Hepatocyte (in vitro differentiated cells): ENCODE measurements at regions not wholly inside any gene's neighbourhood (a gene's known extent, or its start where the extent isn't known, plus 50 kb on each side); places are given as distances from the start of the nearest gene placed in this dataset.

ENCODE experiments used
- DNase-seq: peaks from one replicate; pipeline ENCODE4 v3.0.0-alpha.2; 2016; ENCODE audit warnings: low spot score
- H2AFZ ChIP-seq: fragments of 200-600 bp; sonication (generic); 2 replicates; pipeline ENCODE4 v1.6.0; 2016; ENCODE audit warnings: antibody characterized with exemption, mild to moderate bottlenecking
- H3K27ac ChIP-seq: fragments of 200-600 bp; sonication (generic); 2 replicates; pipeline ENCODE4 v1.5.1; 2016; ENCODE audit warnings: mild to moderate bottlenecking
- H3K27me3 ChIP-seq: fragments of 200-600 bp; sonication (generic); 2 replicates; pipeline ENCODE4 v1.6.1; 2016
- H3K36me3 ChIP-seq: fragments of 200-600 bp; sonication (generic); replicated peaks from 2 replicates; pipeline ENCODE4 v1.5.1; 2016; ENCODE audit warnings: low read depth; ENCODE audit not compliant: insufficient read depth
- H3K4me1 ChIP-seq: fragments of 200-600 bp; sonication (generic); 2 replicates; pipeline ENCODE4 v1.5.1; 2016; ENCODE audit warnings: mild to moderate bottlenecking, moderate library complexity; ENCODE audit not compliant: insufficient read depth
- H3K4me2 ChIP-seq: fragments of 200-600 bp; sonication (generic); 2 replicates; pipeline ENCODE4 v1.6.0; 2016
- H3K4me3 ChIP-seq: fragments of 200-600 bp; sonication (generic); 2 replicates; pipeline ENCODE4 v1.5.1; 2016; ENCODE audit warnings: mild to moderate bottlenecking
- H3K79me2 ChIP-seq: fragments of 200-600 bp; sonication (generic); 2 replicates; pipeline ENCODE4 v1.6.0; 2017; ENCODE audit warnings: mild to moderate bottlenecking
- H3K9me2 ChIP-seq: fragments of 200-600 bp; sonication (generic); replicated peaks from 2 replicates; pipeline ENCODE4 v1.6.0; 2017; ENCODE audit warnings: mild to moderate bottlenecking; ENCODE audit not compliant: insufficient read depth
- H3K9me3 ChIP-seq: fragments of 200-600 bp; sonication (generic); 2 replicates; pipeline ENCODE4 v1.5.1; 2016; ENCODE audit warnings: low read depth, mild to moderate bottlenecking
- H4K20me1 ChIP-seq: fragments of 200-600 bp; sonication (generic); 2 replicates; pipeline ENCODE4 v1.6.0; 2016; ENCODE audit warnings: mild to moderate bottlenecking; ENCODE audit not compliant: insufficient read depth, poor library complexity, severe bottlenecking
- CTCF ChIP-seq: fragments of 200-600 bp; sonication (generic); IDR thresholded peaks from 2 replicates; pipeline ENCODE4 v1.5.1; 2016; ENCODE audit warnings: antibody characterized with exemption, mild to moderate bottlenecking; ENCODE audit not compliant: poor library complexity
- EZH2 ChIP-seq: fragments of 200-600 bp; sonication (generic); IDR thresholded peaks from 2 replicates; pipeline ENCODE4 v1.6.1; 2016; ENCODE audit warnings: antibody characterized with exemption, mild to moderate bottlenecking, borderline replicate concordance
- EZH2phosphoT487 ChIP-seq: fragments of 200-600 bp; sonication (generic); IDR thresholded peaks from one replicate; pipeline ENCODE4 v1.6.1; 2018; ENCODE audit warnings: antibody characterized with exemption, mild to moderate bottlenecking, low read depth, moderate library complexity; ENCODE audit not compliant: unreplicated experiment, severe bottlenecking
- WGBS: methylation state at CpG from one replicate; pipeline ENCODE4 v1.1.6; 2016; ENCODE audit warnings: low lambda C conversion rate; ENCODE audit errors: missing lambda C conversion rate; 5-methylcytosine and 5-hydroxymethylcytosine counted together

GRCh38 chr10:130926442-130926841 lies 385.1 kb downstream of the TCERG1L start:
- no peak overlapping the region for H3K4me2 ChIP-seq
- H3K27ac ChIP-seq = no peak overlapping the region
- no peak for DNase-seq
- no peaks in the 10 kb centered on the region for H3K9me3 ChIP-seq
- TF ChIP-seq CTCF = no peak
- H3K4me1 ChIP-seq = no peaks in the 10 kb centered on the region
- no peaks in the 10 kb centered on the region for H4K20me1 ChIP-seq
- 100% methylated on average over 1 of the region's 1 CpG for WGBS
- H3K36me3 ChIP-seq = no peaks in the 10 kb centered on the region
- no peak overlapping the region for H3K4me3 ChIP-seq
- H2AFZ ChIP-seq = no peak overlapping the region
- no peaks in the 10 kb centered on the region for H3K9me2 ChIP-seq
- no peaks in the 10 kb centered on the region for H3K27me3 ChIP-seq
- no peaks in the 10 kb centered on the region for H3K79me2 ChIP-seq

GRCh38 chr10:130927157-130927556 lies 384.4 kb downstream of the TCERG1L start:
- no peak overlapping the region for H3K27ac ChIP-seq
- H3K9me2 ChIP-seq = no peaks in the 10 kb centered on the region
- no peaks in the 10 kb centered on the region for H3K36me3 ChIP-seq
- no peak for TF ChIP-seq CTCF
- no peak for TF ChIP-seq EZH2
- no peak for TF ChIP-seq EZH2phosphoT487
- H2AFZ ChIP-seq = no peak overlapping the region
- no peaks in the 10 kb centered on the region for H3K79me2 ChIP-seq
- H3K4me1 ChIP-seq = no peaks in the 10 kb centered on the region
- H3K4me2 ChIP-seq = no peak overlapping the region
- no peak overlapping the region for H3K4me3 ChIP-seq
- H3K9me3 ChIP-seq = no peaks in the 10 kb centered on the region
- WGBS = 75% methylated on average over 4 of the region's 4 CpGs
- H3K27me3 ChIP-seq = no peaks in the 10 kb centered on the region
- no peak for DNase-seq
- no peaks in the 10 kb centered on the region for H4K20me1 ChIP-seq

- Histone ChIP-seq H3K27ac (no peak overlapping the region), H3K9me3 (no peaks in the 10 kb centered on the region), H3K27me3 (no peaks in the 10 kb centered on the region), H3K79me2 (no peaks in the 10 kb centered on the region), H3K4me2 (no peak overlapping the region), H2AFZ (no peak overlapping the region), H3K4me3 (no peak overlapping the region), H4K20me1 (no peaks in the 10 kb centered on the region), H3K4me1 (no peaks in the 10 kb centered on the region), H3K9me2 (no peaks in the 10 kb centered on the region), H3K36me3 (no peaks in the 10 kb centered on the region)
- TF ChIP-seq EZH2phosphoT487 = no peak
- no peak for TF ChIP-seq CTCF
- no peak for TF ChIP-seq EZH2
- WGBS = 87% methylated on average over 3 of the region's 3 CpGs
- DNase-seq = no peak
Measured at GRCh38 chr10:130928306-130928705, 383.2 kb downstream of the TCERG1L start.
